ENCODE measurements at regions not wholly inside any gene's neighbourhood (a gene's known extent, or its start where the extent isn't known, plus 50 kb on each side); places are given as distances from the start of the nearest gene placed in this dataset.

DNA sequence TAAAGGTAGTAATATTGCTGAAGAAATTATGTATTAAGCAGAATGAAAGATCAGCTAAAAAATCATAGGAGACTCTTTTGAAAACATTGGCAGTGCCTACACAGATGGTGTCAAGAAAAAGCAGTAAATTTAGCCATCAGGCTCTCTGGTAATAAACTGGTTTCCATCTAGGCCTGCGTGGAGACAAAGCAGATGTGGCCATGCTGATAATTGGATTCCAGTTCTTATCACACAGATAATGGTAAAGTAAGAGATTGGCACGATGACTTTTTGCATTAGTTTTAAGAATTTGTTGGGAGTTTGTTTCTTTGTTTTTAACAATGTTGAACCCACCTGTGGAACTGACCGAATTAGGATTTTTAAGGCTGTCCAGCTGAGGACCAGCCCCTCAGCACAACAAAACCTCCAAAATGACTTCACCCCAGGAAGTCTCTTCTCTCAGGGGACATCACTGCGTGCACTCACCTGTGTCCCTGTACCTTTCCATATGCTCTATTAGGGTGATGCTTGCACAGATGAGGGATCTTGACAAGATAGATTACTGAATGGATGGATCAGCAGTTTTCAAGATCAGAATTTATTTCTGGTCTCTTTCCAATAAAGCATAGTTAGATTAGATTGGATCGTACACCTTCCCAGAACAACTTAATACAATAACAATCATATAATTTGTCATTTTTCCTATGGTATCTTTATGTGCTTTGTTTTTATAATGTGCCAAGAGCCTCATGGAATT is 69.1 kb upstream of the DNAJC10 start (continued):
- TF ChIP-seq, protein P1, sequence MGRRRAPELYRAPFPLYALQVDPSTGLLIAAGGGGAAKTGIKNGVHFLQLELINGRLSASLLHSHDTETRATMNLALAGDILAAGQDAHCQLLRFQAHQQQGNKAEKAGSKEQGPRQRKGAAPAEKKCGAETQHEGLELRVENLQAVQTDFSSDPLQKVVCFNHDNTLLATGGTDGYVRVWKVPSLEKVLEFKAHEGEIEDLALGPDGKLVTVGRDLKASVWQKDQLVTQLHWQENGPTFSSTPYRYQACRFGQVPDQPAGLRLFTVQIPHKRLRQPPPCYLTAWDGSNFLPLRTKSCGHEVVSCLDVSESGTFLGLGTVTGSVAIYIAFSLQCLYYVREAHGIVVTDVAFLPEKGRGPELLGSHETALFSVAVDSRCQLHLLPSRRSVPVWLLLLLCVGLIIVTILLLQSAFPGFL (CRISPR knock-in tag; IDR thresholded peaks at IDR 0.05; ENCODE audit: borderline replicate concordance), result no peak
- TF ChIP-seq NR3C1 (CRISPR knock-in tag; conservative IDR thresholded peaks at IDR 0.05; ENCODE audit: low read depth) (no peak), ETV6 (CRISPR knock-in tag; IDR thresholded peaks at IDR 0.05) (no peak)
- TF ChIP-seq, protein P2, sequence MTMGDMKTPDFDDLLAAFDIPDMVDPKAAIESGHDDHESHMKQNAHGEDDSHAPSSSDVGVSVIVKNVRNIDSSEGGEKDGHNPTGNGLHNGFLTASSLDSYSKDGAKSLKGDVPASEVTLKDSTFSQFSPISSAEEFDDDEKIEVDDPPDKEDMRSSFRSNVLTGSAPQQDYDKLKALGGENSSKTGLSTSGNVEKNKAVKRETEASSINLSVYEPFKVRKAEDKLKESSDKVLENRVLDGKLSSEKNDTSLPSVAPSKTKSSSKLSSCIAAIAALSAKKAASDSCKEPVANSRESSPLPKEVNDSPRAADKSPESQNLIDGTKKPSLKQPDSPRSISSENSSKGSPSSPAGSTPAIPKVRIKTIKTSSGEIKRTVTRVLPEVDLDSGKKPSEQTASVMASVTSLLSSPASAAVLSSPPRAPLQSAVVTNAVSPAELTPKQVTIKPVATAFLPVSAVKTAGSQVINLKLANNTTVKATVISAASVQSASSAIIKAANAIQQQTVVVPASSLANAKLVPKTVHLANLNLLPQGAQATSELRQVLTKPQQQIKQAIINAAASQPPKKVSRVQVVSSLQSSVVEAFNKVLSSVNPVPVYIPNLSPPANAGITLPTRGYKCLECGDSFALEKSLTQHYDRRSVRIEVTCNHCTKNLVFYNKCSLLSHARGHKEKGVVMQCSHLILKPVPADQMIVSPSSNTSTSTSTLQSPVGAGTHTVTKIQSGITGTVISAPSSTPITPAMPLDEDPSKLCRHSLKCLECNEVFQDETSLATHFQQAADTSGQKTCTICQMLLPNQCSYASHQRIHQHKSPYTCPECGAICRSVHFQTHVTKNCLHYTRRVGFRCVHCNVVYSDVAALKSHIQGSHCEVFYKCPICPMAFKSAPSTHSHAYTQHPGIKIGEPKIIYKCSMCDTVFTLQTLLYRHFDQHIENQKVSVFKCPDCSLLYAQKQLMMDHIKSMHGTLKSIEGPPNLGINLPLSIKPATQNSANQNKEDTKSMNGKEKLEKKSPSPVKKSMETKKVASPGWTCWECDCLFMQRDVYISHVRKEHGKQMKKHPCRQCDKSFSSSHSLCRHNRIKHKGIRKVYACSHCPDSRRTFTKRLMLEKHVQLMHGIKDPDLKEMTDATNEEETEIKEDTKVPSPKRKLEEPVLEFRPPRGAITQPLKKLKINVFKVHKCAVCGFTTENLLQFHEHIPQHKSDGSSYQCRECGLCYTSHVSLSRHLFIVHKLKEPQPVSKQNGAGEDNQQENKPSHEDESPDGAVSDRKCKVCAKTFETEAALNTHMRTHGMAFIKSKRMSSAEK (CRISPR knock-in tag; IDR thresholded peaks at IDR 0.05; ENCODE audit: borderline replicate concordance), result no peak

DNA sequence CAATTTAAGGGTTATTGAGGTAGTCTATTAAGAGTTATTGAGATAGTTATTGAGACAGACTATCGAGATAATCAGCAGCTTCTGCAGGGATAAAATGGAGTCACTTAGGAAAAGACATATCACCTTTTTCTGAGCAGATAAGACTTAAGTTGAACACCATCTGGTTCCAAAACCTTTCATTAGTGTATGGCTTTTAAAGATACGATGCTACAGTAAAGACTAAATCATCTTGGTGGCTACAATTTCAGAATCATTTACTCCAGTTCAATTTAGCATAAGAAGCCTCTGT is 68.6 kb upstream of the DNAJC10 start:
- Mint-ChIP-seq H3K27me3 (ENCODE audit: low read depth) (no peaks in the 10 kb centered on the region), H3K9me3 (peaks cover 4% of the 10 kb centered on the region; the same call in 1 of the 2 replicates), H3K27ac (no peak overlapping the region; the same call in 1 of the 2 replicates), H3K36me3 (no peaks in the 10 kb centered on the region), H3K4me3 (no peak overlapping the region), H3K4me1 (peaks cover 17% of the 10 kb centered on the region)
- TF ChIP-seq TCF7 (CRISPR knock-in tag; IDR thresholded peaks at IDR 0.05; ENCODE audit: low read depth) (no peak), KAT7 (CRISPR knock-in tag; IDR thresholded peaks at IDR 0.05; ENCODE audit: borderline replicate concordance) (no peak), ESRRA (CRISPR knock-in tag; IDR thresholded peaks at IDR 0.05; ENCODE audit: borderline replicate concordance) (no peak), CREB1 (CRISPR knock-in tag; IDR thresholded peaks at IDR 0.05) (no peak), ZNF138 (CRISPR knock-in tag; conservative IDR thresholded peaks at IDR 0.05) (no peak), ZNF232 (CRISPR knock-in tag; IDR thresholded peaks at IDR 0.05) (no peak), GABPB1 (CRISPR knock-in tag; IDR thresholded peaks at IDR 0.05) (no peak), ATF1 (CRISPR knock-in tag; IDR thresholded peaks at IDR 0.05) (no peak), GRHL2 (CRISPR knock-in tag; IDR thresholded peaks at IDR 0.05; ENCODE audit: insufficient replicate concordance, severe bottlenecking) (no peak), ZNF423 (CRISPR knock-in tag; IDR thresholded peaks at IDR 0.05) (no peak), NR1H2 (CRISPR knock-in tag; IDR thresholded peaks at IDR 0.05) (no peak), NR3C1 (CRISPR knock-in tag; conservative IDR thresholded peaks at IDR 0.05; ENCODE audit: low read depth) (no peak), SOX15 (CRISPR knock-in tag; IDR thresholded peaks at IDR 0.05) (no peak)
- TF ChIP-seq, protein P3, sequence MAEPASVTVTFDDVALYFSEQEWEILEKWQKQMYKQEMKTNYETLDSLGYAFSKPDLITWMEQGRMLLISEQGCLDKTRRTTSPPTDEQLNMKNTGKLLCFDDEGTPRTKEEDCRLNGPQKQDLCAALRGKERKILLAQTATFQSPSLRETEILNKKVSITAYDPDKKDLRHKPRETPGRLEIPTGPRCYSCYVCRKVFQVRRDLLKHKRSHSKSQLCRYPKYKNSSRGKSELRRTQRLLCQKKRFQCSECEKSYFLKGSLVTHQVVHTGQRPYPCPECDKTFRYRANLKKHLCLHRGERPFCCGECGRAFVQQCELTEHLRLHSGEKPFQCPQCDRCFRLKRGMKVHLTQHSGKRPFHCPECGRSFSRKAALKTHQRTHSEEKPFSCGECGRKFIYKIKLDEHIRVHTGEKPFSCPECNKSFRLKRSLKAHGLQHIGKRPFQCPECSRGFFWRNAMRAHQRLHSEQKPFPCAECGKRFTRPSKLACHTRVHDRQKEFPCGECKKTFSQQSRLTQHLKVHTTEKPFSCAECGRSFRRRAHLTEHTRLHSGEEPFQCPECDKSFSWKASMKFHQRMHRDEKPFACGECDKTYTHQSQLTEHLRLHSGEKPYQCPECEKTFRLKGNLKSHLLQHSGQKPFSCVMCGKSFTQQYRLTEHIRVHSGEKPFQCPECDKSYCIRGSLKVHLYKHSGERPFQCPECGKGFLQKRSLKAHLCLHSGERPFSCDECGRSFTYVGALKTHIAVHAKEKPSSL (CRISPR knock-in tag; conservative IDR thresholded peaks at IDR 0.05), result no peak
- TF ChIP-seq, protein P4, sequence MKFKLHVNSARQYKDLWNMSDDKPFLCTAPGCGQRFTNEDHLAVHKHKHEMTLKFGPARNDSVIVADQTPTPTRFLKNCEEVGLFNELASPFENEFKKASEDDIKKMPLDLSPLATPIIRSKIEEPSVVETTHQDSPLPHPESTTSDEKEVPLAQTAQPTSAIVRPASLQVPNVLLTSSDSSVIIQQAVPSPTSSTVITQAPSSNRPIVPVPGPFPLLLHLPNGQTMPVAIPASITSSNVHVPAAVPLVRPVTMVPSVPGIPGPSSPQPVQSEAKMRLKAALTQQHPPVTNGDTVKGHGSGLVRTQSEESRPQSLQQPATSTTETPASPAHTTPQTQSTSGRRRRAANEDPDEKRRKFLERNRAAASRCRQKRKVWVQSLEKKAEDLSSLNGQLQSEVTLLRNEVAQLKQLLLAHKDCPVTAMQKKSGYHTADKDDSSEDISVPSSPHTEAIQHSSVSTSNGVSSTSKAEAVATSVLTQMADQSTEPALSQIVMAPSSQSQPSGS (CRISPR knock-in tag; IDR thresholded peaks at IDR 0.05; ENCODE audit: borderline replicate concordance, low read depth), result no peak
- TF ChIP-seq, protein P5, sequence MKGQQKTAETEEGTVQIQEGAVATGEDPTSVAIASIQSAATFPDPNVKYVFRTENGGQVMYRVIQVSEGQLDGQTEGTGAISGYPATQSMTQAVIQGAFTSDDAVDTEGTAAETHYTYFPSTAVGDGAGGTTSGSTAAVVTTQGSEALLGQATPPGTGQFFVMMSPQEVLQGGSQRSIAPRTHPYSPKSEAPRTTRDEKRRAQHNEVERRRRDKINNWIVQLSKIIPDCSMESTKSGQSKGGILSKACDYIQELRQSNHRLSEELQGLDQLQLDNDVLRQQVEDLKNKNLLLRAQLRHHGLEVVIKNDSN (CRISPR knock-in tag; IDR thresholded peaks at IDR 0.05), result no peak
- ATAC-seq (no peak), DNase-seq (ENCODE audit: low spot score) (no peak)
- ChIA-PET CTCF (interaction anchor here (2.5 kb wide), 1 partner anchor 37 kb away, joined by 11 read pairs; no protein-coding TSS in a partner anchor), POLR2A (no interaction called here)

Measured in WTC11 (cell line).